ENCODE measurements at regions not wholly inside any gene's neighbourhood (a gene's known extent, or its start where the extent isn't known, plus 50 kb on each side); places are given as distances from the start of the nearest gene placed in this dataset.

GRCh38 chr2:238793306-238793705 lies 54.6 kb upstream of the TWIST2 start:
- DNase-seq = no peak

- DNase-seq = no peak
Measured at GRCh38 chr2:238793801-238794449, 54.0 kb upstream of the TWIST2 start.

- no peak for DNase-seq
Measured at GRCh38 chr2:238796223-238796885, 51.5 kb upstream of the TWIST2 start.

- DNase-seq = no peak
Measured at GRCh38 chr2:238797537-238797936, 50.3 kb upstream of the TWIST2 start.

All from activated CD4-positive, alpha-beta T cell treated with anti-CD3 and anti-CD28 coated beads, Interleukin-2, amount 50 U/mL, for 1 hour (primary cell).